ENCODE measurements at regions not wholly inside any gene's neighbourhood (a gene's known extent, or its start where the extent isn't known, plus 50 kb on each side); places are given as distances from the start of the nearest gene placed in this dataset.

GRCh38 chr6:105900125-105900937 lies 185.8 kb upstream of the PRDM1 start:
- no peak for TF ChIP-seq CTCF (IDR thresholded peaks at IDR 0.05; ENCODE audit: insufficient read depth, low read length, poor library complexity, severe bottlenecking)
- H3K4me3 ChIP-seq (ENCODE audit: low read depth, low read length) = no peak overlapping the region
- no peaks in the 10 kb centered on the region for H3K36me3 ChIP-seq (ENCODE audit: control insufficient read depth, insufficient read depth, low read length)
- peak; percentile 37 for DNase-seq (ENCODE audit: low read depth)
- H3K27me3 ChIP-seq (ENCODE audit: control insufficient read depth, insufficient read depth, low read length) = no peaks in the 10 kb centered on the region

- H3K36me3 ChIP-seq (ENCODE audit: control insufficient read depth, insufficient read depth, low read length) = no peaks in the 10 kb centered on the region
- peak; percentile 45 for DNase-seq (ENCODE audit: low read depth)
- H3K27me3 ChIP-seq (ENCODE audit: control insufficient read depth, insufficient read depth, low read length) = no peaks in the 10 kb centered on the region
- H3K4me3 ChIP-seq (ENCODE audit: low read depth, low read length) = no peak overlapping the region
- no peak for TF ChIP-seq CTCF (IDR thresholded peaks at IDR 0.05; ENCODE audit: insufficient read depth, low read length, poor library complexity, severe bottlenecking)
Measured at GRCh38 chr6:105898286-105898685, 187.8 kb upstream of the PRDM1 start.

- Histone ChIP-seq H3K36me3 (ENCODE audit: control insufficient read depth, insufficient read depth, low read length) (no peaks in the 10 kb centered on the region), H3K27me3 (ENCODE audit: control insufficient read depth, insufficient read depth, low read length) (no peaks in the 10 kb centered on the region), H3K4me3 (ENCODE audit: low read depth, low read length) (no peak overlapping the region)
- TF ChIP-seq CTCF (IDR thresholded peaks at IDR 0.05; ENCODE audit: insufficient read depth, low read length, poor library complexity, severe bottlenecking) = no peak
- no peak for DNase-seq (ENCODE audit: low read depth)
Measured at GRCh38 chr6:105897131-105897530, 189.0 kb upstream of the PRDM1 start.

- H3K27me3 ChIP-seq (ENCODE audit: control insufficient read depth, insufficient read depth, low read length) = no peaks in the 10 kb centered on the region
- no peaks in the 10 kb centered on the region for H3K36me3 ChIP-seq (ENCODE audit: control insufficient read depth, insufficient read depth, low read length)
- DNase-seq (ENCODE audit: low read depth) = no peak
- TF ChIP-seq CTCF (IDR thresholded peaks at IDR 0.05; ENCODE audit: insufficient read depth, low read length, poor library complexity, severe bottlenecking) = no peak
- no peak overlapping the region for H3K4me3 ChIP-seq (ENCODE audit: low read depth, low read length)
Measured at GRCh38 chr6:105896821-105897095, 189.4 kb upstream of the PRDM1 start.

- H3K4me3 ChIP-seq (ENCODE audit: low read depth, low read length) = no peak overlapping the region
- no peaks in the 10 kb centered on the region for H3K27me3 ChIP-seq (ENCODE audit: control insufficient read depth, insufficient read depth, low read length)
- TF ChIP-seq CTCF (IDR thresholded peaks at IDR 0.05; ENCODE audit: insufficient read depth, low read length, poor library complexity, severe bottlenecking) = no peak
- no peak for DNase-seq (ENCODE audit: low read depth)
- no peaks in the 10 kb centered on the region for H3K36me3 ChIP-seq (ENCODE audit: control insufficient read depth, insufficient read depth, low read length)
Measured at GRCh38 chr6:105896052-105896820, 189.9 kb upstream of the PRDM1 start.
